Brain microvascular endothelial cell (primary cell): ENCODE measurements at regions not wholly inside any gene's neighbourhood (a gene's known extent, or its start where the extent isn't known, plus 50 kb on each side); places are given as distances from the start of the nearest gene placed in this dataset.

Source experiments
- DNase-seq: peaks from one replicate; pipeline ENCODE4 v3.0.0-alpha.2; 2020
- H3K27ac ChIP-seq: fragments of 250-450 bp; sonication (Bioruptor Pico); 2 replicates; pipeline ENCODE4 v1.5.1; 2020; ENCODE audit warnings: mild to moderate bottlenecking, moderate library complexity
- H3K27me3 ChIP-seq: fragments of 250-450 bp; sonication (Bioruptor Pico); replicated peaks from 2 replicates; pipeline ENCODE4 v1.5.1; 2020; ENCODE audit warnings: mild to moderate bottlenecking
- H3K36me3 ChIP-seq: fragments of 250-450 bp; sonication (Bioruptor Pico); replicated peaks from 2 replicates; pipeline ENCODE4 v1.5.1; 2020; ENCODE audit warnings: mild to moderate bottlenecking
- H3K4me3 ChIP-seq: 2 replicates; pipeline ENCODE4 v1.5.1; 2011; ENCODE audit warnings: low read depth, mild to moderate bottlenecking, control low read depth, low read length, moderate library complexity
- CTCF ChIP-seq: IDR thresholded peaks from 2 replicates; pipeline ENCODE4 v1.5.1; 2011; ENCODE audit warnings: low read depth, mild to moderate bottlenecking, moderate library complexity, low read length, control low read depth, inconsistent platforms; ENCODE audit errors: missing control alignments
- in situ Hi-C: cut with HindIII; loops from 2 replicates; pipeline ENCODE4 v1.10.0; 2017; ENCODE audit warnings: low sequenced_read_pairs, low pct_ligation_motif_present

- no peaks in the 10 kb centered on the region for H3K27me3 ChIP-seq
- DNase-seq, result no peak
- no peak overlapping the region for H3K27ac ChIP-seq
- H3K4me3 ChIP-seq, result no peak overlapping the region
- in situ Hi-C loops, result no loop called here
- H3K36me3 ChIP-seq, result no peaks in the 10 kb centered on the region
- TF ChIP-seq CTCF, result no peak
Measured at GRCh38 chr2:12163866-12164265, 417.4 kb downstream of the LPIN1 start.

- Histone ChIP-seq H3K27me3 (no peaks in the 10 kb centered on the region), H3K36me3 (no peaks in the 10 kb centered on the region), H3K27ac (no peak overlapping the region), H3K4me3 (no peak overlapping the region)
- in situ Hi-C loops, result no loop called here
- no peak for TF ChIP-seq CTCF
- DNase-seq, result no peak
Measured at GRCh38 chr2:12164689-12165088, 418.3 kb downstream of the LPIN1 start.

GRCh38 chr2:12167525-12168317 lies 421.3 kb downstream of the LPIN1 start:
- in situ Hi-C loops, result no loop called here
- Histone ChIP-seq H3K36me3 (no peaks in the 10 kb centered on the region), H3K4me3 (no peak overlapping the region), H3K27me3 (no peaks in the 10 kb centered on the region), H3K27ac (no peak overlapping the region)
- DNase-seq, result no peak
- peak; percentile 24 for TF ChIP-seq CTCF

- H3K36me3 ChIP-seq, result no peaks in the 10 kb centered on the region
- in situ Hi-C loops, result no loop called here
- H3K27ac ChIP-seq, result peak overlapping the region; percentile 91
- no peak for DNase-seq
- no peaks in the 10 kb centered on the region for H3K27me3 ChIP-seq
- no peak overlapping the region for H3K4me3 ChIP-seq
- no peak for TF ChIP-seq CTCF
Measured at GRCh38 chr2:12168354-12168753, 421.9 kb downstream of the LPIN1 start.

GRCh38 chr2:12168791-12169388 lies 422.5 kb downstream of the LPIN1 start:
- DNase-seq, result peak; percentile 89
- Histone ChIP-seq H3K27me3 (no peaks in the 10 kb centered on the region), H3K4me3 (no peak overlapping the region), H3K36me3 (no peaks in the 10 kb centered on the region), H3K27ac (peak overlapping the region; percentile 91)
- TF ChIP-seq CTCF, result peak; percentile 6
- in situ Hi-C loops, result no loop called here

GRCh38 chr2:12169721-12170120 lies 423.3 kb downstream of the LPIN1 start:
- Histone ChIP-seq H3K27ac (peak overlapping the region; percentile 91), H3K27me3 (no peaks in the 10 kb centered on the region), H3K36me3 (no peaks in the 10 kb centered on the region), H3K4me3 (no peak overlapping the region)
- DNase-seq, result peak; percentile 92
- no peak for TF ChIP-seq CTCF
- in situ Hi-C loops, result no loop called here
